Ovary (tissue), 7 donors: ENCODE measurements at regions not wholly inside any gene's neighbourhood (a gene's known extent, or its start where the extent isn't known, plus 50 kb on each side); places are given as distances from the start of the nearest gene placed in this dataset.

Source experiments
- DNase-seq, 5 donors: peaks; one replicate each; pipeline ENCODE4 v3.0.0-alpha.2; 2019 to 2020
- H3K27ac ChIP-seq, 2 donors: fragments of 200-600 bp; one replicate each; pipeline versions ENCODE4 v1.5.1 to v1.8.0; 2019 to 2022
- H3K27me3 ChIP-seq: fragments of 200-600 bp; one replicate; pipeline ENCODE4 v1.8.0; 2022
- H3K36me3 ChIP-seq: fragments of 200-600 bp; sonication (generic); one replicate; pipeline ENCODE4 v1.5.1; 2019
- H3K4me1 ChIP-seq: one replicate; pipeline ENCODE4 v1.8.1; 2013; ENCODE audit warnings: mild to moderate bottlenecking, moderate library complexity; ENCODE audit not compliant: insufficient read depth
- H3K4me3 ChIP-seq: fragments of 200-600 bp; sonication (generic); one replicate; pipeline ENCODE4 v1.5.1; 2017
- H3K9me3 ChIP-seq, 2 donors: fragments of 200-600 bp in 1 of 2; sonication (generic) in 1 of 2; one replicate each; pipeline versions ENCODE4 v1.5.1 to v1.8.1; 2013 to 2019; ENCODE audit warnings: mild to moderate bottlenecking in 1 of 2, moderate library complexity in 1 of 2
- CTCF ChIP-seq, 3 donors: fragments of 450-650 bp in 2 of 3; fragments of 200-600 bp in 1 of 3; IDR thresholded peaks; one replicate each; pipeline versions ENCODE4 v1.5.1 to v1.8.0; 2016 to 2022; ENCODE audit warnings: antibody characterized with exemption in 3 of 3, mild to moderate bottlenecking in 1 of 3
- EP300 ChIP-seq: sonication (generic); formaldehyde crosslinking; IDR thresholded peaks from one replicate; pipeline ENCODE4 v1.6.1; 2017; ENCODE audit warnings: antibody characterized with exemption
- POLR2A ChIP-seq: fragments of 450-650 bp; IDR thresholded peaks from one replicate; pipeline ENCODE4 v1.6.1; 2017; ENCODE audit warnings: antibody characterized with exemption, mild to moderate bottlenecking, moderate library complexity
- WGBS, 3 donors: extraction: QIAGEN DNeasy Blood & Tissue Kit in 1 of 3; methylation state at CpG; one replicate each; pipeline versions ENCODE4 v1.1.5 to v1.1.7; 2013 to 2017; 5-methylcytosine and 5-hydroxymethylcytosine counted together
- intact Hi-C, 4 donors: fragments of 100-400 bp; cut with DNase I; formaldehyde crosslinking; loops; one replicate each; pipeline versions ENCODE4 v1.11.0 to v1.15.1; 2022 to 2023
- donor health status: DM: no; HTN: no; CAD: no; lungs with moderate emphysema.
- donor health status: DM: no; HTN: no; CAD: no.
- donor health status: Bipolar disorder and iron deficiency.
- donor health status: DM: no; HTN: no; CAD: no.
- donor health status: DM: yes; HTN: yes; CAD: no.

- Histone ChIP-seq H3K4me1 (no peaks in the 10 kb centered on the region), H3K27ac (no peak overlapping the region), H3K27me3 (no peaks in the 10 kb centered on the region), H3K4me3 (no peak overlapping the region), H3K36me3 (no peaks in the 10 kb centered on the region), H3K9me3 (no peaks in the 10 kb centered on the region)
- DNase-seq: no peak
- 67 to 85% (median 68%) methylated on average over 1 of the region's 1 CpG for whole genome bisulfite sequencing, 3 donors
- TF ChIP-seq CTCF (IDR thresholded peaks at IDR 0.05) (no peak), POLR2A (no peak), EP300 (no peak)
- intact Hi-C loops: no loop called here
These were observed 55.6 kb downstream of the TLNRD1 start for GRCh38 chr15:81056304-81056703.

GRCh38 chr15:81060470-81060869, 59.7 kb downstream of the TLNRD1 start:
- no peak overlapping the region for H3K27ac ChIP-seq
- H3K36me3 ChIP-seq: no peaks in the 10 kb centered on the region
- H3K4me1 ChIP-seq: no peaks in the 10 kb centered on the region
- 64 to 86% (median 76%) methylated on average over 2 of the region's 2 CpGs for WGBS, 3 donors
- H3K9me3 ChIP-seq: no peaks in the 10 kb centered on the region
- TF ChIP-seq CTCF (IDR thresholded peaks at IDR 0.05): no peak
- no peak for TF ChIP-seq POLR2A
- TF ChIP-seq EP300: no peak
- DNase-seq: no peak
- intact Hi-C loops: no loop called here
- H3K4me3 ChIP-seq: no peak overlapping the region
- H3K27me3 ChIP-seq: no peaks in the 10 kb centered on the region

GRCh38 chr15:81060907-81061306, 60.2 kb downstream of the TLNRD1 start:
- Histone ChIP-seq H3K4me3 (no peak overlapping the region), H3K4me1 (no peaks in the 10 kb centered on the region), H3K36me3 (no peaks in the 10 kb centered on the region), H3K9me3 (no peaks in the 10 kb centered on the region), H3K27me3 (no peaks in the 10 kb centered on the region), H3K27ac (no peak overlapping the region)
- TF ChIP-seq CTCF (IDR thresholded peaks at IDR 0.05): no peak
- 46 to 58% (median 52%) methylated on average over 2 of the region's 2 CpGs for WGBS, 3 donors
- no peak for DNase-seq
- intact Hi-C loops: no loop called here

GRCh38 chr15:81061490-81062253, 60.9 kb downstream of the TLNRD1 start:
- intact Hi-C loops: no loop called here
- TF ChIP-seq POLR2A (no peak), CTCF (IDR thresholded peaks at IDR 0.05) (no peak), EP300 (no peak)
- Histone ChIP-seq H3K4me1 (no peaks in the 10 kb centered on the region), H3K9me3 (no peaks in the 10 kb centered on the region), H3K27me3 (no peaks in the 10 kb centered on the region), H3K36me3 (no peaks in the 10 kb centered on the region), H3K4me3 (no peak overlapping the region), H3K27ac (no peak overlapping the region)
- no peak for DNase-seq
- WGBS, 3 donors: 88 to 90% (median 89%) methylated on average over 5 of the region's 5 CpGs
